Karpas-422 (cell line): ENCODE measurements at regions not wholly inside any gene's neighbourhood (a gene's known extent, or its start where the extent isn't known, plus 50 kb on each side); places are given as distances from the start of the nearest gene placed in this dataset.
"Not testable (repeated sequence)": the region's sequence is repeated elsewhere in the genome, so short reads cannot be mapped to it uniquely, and the experiment has no call there.

Source experiments
- DNase-seq: peaks from one replicate; pipeline ENCODE4 v3.0.0-alpha.2; 2015
- H2AFZ ChIP-seq: fragments of 200-600 bp; sonication (generic); 2 replicates; pipeline ENCODE4 v1.6.1; 2014; ENCODE audit warnings: antibody characterized with exemption, low read length, mixed read lengths
- H3K27ac ChIP-seq: fragments of 200-600 bp; sonication (generic); 2 replicates; pipeline ENCODE4 v1.5.1; 2014; ENCODE audit warnings: mild to moderate bottlenecking, low read length, moderate library complexity
- H3K27me3 ChIP-seq: fragments of 200-600 bp; sonication (generic); 2 replicates; pipeline ENCODE4 v1.6.1; 2014; ENCODE audit warnings: low read length, mixed read lengths
- H3K36me3 ChIP-seq: fragments of 200-600 bp; sonication (generic); 2 replicates; pipeline ENCODE4 v1.6.1; 2014; ENCODE audit warnings: low read length, mixed read lengths; ENCODE audit not compliant: insufficient read depth
- H3K4me1 ChIP-seq: fragments of 200-600 bp; sonication (generic); 2 replicates; pipeline ENCODE4 v1.6.1; 2014; ENCODE audit warnings: mild to moderate bottlenecking, low read length, mixed read lengths
- H3K4me2 ChIP-seq: fragments of 200-600 bp; sonication (generic); 2 replicates; pipeline ENCODE4 v1.6.1; 2014; ENCODE audit warnings: low read length, low read depth, mild to moderate bottlenecking; ENCODE audit not compliant: poor library complexity, severe bottlenecking
- H3K4me3 ChIP-seq: fragments of 200-600 bp; sonication (generic); 2 replicates; pipeline ENCODE4 v1.5.1; 2014; ENCODE audit warnings: mild to moderate bottlenecking, antibody characterized with exemption, low read length, mixed read lengths
- H3K79me2 ChIP-seq: fragments of 200-600 bp; sonication (generic); 2 replicates; pipeline ENCODE4 v1.6.1; 2014; ENCODE audit warnings: mild to moderate bottlenecking, low read length, mixed read lengths
- H3K9ac ChIP-seq: fragments of 200-600 bp; sonication (generic); 2 replicates; pipeline ENCODE4 v1.6.0; 2014; ENCODE audit warnings: low read length
- H3K9me2 ChIP-seq: fragments of 200-600 bp; sonication (generic), shearing (Covaris generic); replicated peaks from 2 replicates; pipeline ENCODE4 v1.6.0; 2014; ENCODE audit warnings: mild to moderate bottlenecking, low read length, moderate library complexity; ENCODE audit not compliant: insufficient read depth
- H3K9me3 ChIP-seq: fragments of 300-700, 200-600 bp; sonication (generic); 2 replicates; pipeline ENCODE4 v1.6.1; 2014; ENCODE audit warnings: low read length, mixed read lengths
- H4K20me1 ChIP-seq: fragments of 200-600 bp; sonication (generic); 2 replicates; pipeline ENCODE4 v1.6.1; 2014; ENCODE audit warnings: mild to moderate bottlenecking, antibody characterized with exemption, low read length, low read depth; ENCODE audit not compliant: insufficient read depth

DNA sequence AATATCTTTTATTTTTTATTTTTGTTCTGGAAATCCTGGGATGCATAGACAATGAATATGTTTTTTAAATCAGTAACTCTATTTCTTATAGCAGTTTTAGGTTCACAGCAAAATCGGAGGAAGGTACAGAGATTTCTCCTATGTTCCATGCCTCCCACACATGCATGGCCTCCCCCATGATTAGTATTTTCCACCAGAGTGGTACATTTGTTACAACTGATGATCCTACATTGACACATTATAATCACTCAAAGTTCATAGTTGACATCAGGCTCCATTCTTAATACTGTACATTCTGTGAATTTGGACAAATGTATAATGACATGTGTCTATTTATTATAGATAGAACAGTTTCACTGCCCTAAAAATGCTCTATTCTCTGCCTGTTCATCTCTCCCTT, 99.0 kb upstream of the THOC3 start:
- not testable (repeated sequence) for H3K27me3 ChIP-seq, H3K4me3 ChIP-seq, H2AFZ ChIP-seq, H3K4me2 ChIP-seq, H3K36me3 ChIP-seq, H3K9me3 ChIP-seq, H4K20me1 ChIP-seq, H3K79me2 ChIP-seq, H3K4me1 ChIP-seq, H3K9ac ChIP-seq, DNase-seq, H3K9me2 ChIP-seq, H3K27ac ChIP-seq

- not testable (repeated sequence) for H4K20me1 ChIP-seq, H3K36me3 ChIP-seq, H3K27ac ChIP-seq, H3K4me3 ChIP-seq, H3K4me2 ChIP-seq, H2AFZ ChIP-seq, DNase-seq, H3K79me2 ChIP-seq, H3K27me3 ChIP-seq, H3K9me3 ChIP-seq, H3K9ac ChIP-seq, H3K4me1 ChIP-seq, H3K9me2 ChIP-seq
Measured at GRCh38 chr5:176067948-176068347, 99.8 kb upstream of the THOC3 start.

DNA sequence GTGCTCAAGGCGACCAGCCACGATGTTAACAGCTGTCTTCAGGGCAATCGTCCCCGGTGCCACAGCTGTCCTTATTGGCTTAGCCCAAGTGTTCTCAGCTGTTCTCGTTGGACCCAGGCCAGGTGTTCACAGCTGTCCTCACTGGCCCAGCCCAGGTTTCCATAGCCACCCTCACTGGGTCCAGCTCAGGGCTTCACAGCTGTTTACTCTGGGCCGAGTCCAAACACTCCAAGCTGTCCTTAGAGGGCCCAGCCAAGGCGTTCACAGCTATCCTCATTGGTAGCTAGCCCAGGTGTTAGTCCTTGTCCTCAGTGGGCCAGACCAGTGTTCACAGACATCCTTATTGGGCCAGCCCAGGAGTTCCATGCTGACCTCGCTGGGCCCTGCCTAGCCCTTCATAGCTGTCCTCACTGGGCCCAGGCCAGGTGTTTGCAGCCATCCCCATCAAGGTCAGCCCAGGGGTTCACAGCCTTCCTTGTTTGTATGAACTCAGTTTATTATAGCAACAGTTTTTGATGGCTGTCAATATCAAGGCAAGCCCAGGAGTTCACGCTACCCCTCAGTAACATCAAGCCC, 106.0 kb upstream of the THOC3 start:
- not testable (repeated sequence) for H3K4me1 ChIP-seq, H3K79me2 ChIP-seq, H2AFZ ChIP-seq, H3K27ac ChIP-seq, H3K36me3 ChIP-seq, H3K9ac ChIP-seq, H4K20me1 ChIP-seq, H3K27me3 ChIP-seq, H3K9me2 ChIP-seq, H3K4me2 ChIP-seq, DNase-seq, H3K9me3 ChIP-seq, H3K4me3 ChIP-seq

GRCh38 chr5:176083717-176084116, 115.6 kb upstream of the THOC3 start:
- H3K79me2 ChIP-seq, H3K36me3 ChIP-seq, H3K27me3 ChIP-seq, H3K4me3 ChIP-seq, H3K27ac ChIP-seq, H2AFZ ChIP-seq, H4K20me1 ChIP-seq, H3K9ac ChIP-seq, DNase-seq, H3K9me3 ChIP-seq, H3K4me1 ChIP-seq, H3K9me2 ChIP-seq, H3K4me2 ChIP-seq: not testable (repeated sequence)

- H3K27me3 ChIP-seq, H3K36me3 ChIP-seq, DNase-seq, H3K27ac ChIP-seq, H3K4me2 ChIP-seq, H3K9me3 ChIP-seq, H4K20me1 ChIP-seq, H3K4me3 ChIP-seq, H3K4me1 ChIP-seq, H2AFZ ChIP-seq, H3K79me2 ChIP-seq, H3K9me2 ChIP-seq, H3K9ac ChIP-seq: not testable (repeated sequence)
Measured at GRCh38 chr5:176103083-176103482, 135.0 kb upstream of the THOC3 start.

- H2AFZ ChIP-seq, H4K20me1 ChIP-seq, H3K27me3 ChIP-seq, DNase-seq, H3K4me1 ChIP-seq, H3K9ac ChIP-seq, H3K79me2 ChIP-seq, H3K27ac ChIP-seq, H3K4me3 ChIP-seq, H3K36me3 ChIP-seq, H3K9me3 ChIP-seq, H3K9me2 ChIP-seq, H3K4me2 ChIP-seq: not testable (repeated sequence)
Measured at GRCh38 chr5:176112888-176113287, 125.3 kb upstream of the SIMC1 start.

GRCh38 chr5:176113673-176114335, 124.4 kb upstream of the SIMC1 start:
- H3K4me2 ChIP-seq, H3K27ac ChIP-seq, H3K4me1 ChIP-seq, H3K9me3 ChIP-seq, H3K36me3 ChIP-seq, H4K20me1 ChIP-seq, H3K9me2 ChIP-seq, H3K4me3 ChIP-seq, H3K27me3 ChIP-seq, H3K79me2 ChIP-seq, H2AFZ ChIP-seq, H3K9ac ChIP-seq, DNase-seq: not testable (repeated sequence)

DNA sequence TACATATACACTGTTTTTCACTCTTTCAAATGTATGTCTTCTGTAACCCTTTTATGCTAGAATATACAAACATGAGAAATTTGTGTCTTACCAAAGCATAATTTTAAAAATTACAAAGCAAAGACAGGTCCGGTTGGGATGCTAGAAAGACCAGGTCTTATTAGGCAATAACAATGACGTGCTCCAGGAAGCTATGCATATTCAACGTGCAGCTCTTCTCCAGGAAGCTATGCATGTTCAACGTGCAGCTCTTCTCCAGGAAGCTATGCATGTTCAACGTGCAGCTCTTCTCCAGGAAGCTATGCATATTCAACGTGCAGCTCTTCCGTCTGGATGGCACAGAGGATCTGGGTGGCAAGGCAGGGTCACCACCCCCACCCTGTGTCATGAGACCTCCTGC, 123.4 kb upstream of the SIMC1 start:
- H3K4me3 ChIP-seq, H3K9me3 ChIP-seq, H3K9ac ChIP-seq, H3K79me2 ChIP-seq, H2AFZ ChIP-seq, H3K27ac ChIP-seq, H4K20me1 ChIP-seq, DNase-seq, H3K4me1 ChIP-seq, H3K36me3 ChIP-seq, H3K4me2 ChIP-seq, H3K27me3 ChIP-seq, H3K9me2 ChIP-seq: not testable (repeated sequence)
